ENCODE measurements at regions not wholly inside any gene's neighbourhood (a gene's known extent, or its start where the extent isn't known, plus 50 kb on each side); places are given as distances from the start of the nearest gene placed in this dataset.

- no peak for DNase-seq (ENCODE audit: low read depth)
These were observed 395.3 kb upstream of the SULF2 start for GRCh38 chr20:48180618-48181017.

GRCh38 chr20:48180024-48180423 lies 394.7 kb upstream of the SULF2 start:
- DNase-seq (ENCODE audit: low read depth): peak; percentile 12

DNA sequence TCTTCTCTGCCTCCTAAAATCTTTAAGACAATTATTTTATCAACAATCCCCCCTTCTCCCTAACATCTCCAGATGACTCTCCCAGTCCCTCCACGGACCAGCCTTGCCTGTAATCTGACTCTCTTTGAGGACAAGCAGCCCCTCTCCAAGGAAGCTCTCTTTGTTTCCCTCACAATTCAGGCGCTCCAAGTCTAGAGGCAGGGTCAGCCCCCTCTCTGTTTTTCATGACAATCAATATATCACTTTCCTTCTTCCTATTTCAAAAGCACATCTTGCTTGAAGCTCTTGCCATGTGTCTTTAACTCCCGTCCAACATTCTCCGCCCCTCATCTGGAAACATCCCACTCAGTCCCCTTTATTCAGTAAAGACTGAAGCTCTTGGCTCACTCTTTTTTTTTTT lies 393.4 kb upstream of the SULF2 start:
- no peak for DNase-seq (ENCODE audit: low read depth)

GRCh38 chr20:48177058-48177457 lies 391.8 kb upstream of the SULF2 start:
- DNase-seq (ENCODE audit: low read depth): no peak

DNA sequence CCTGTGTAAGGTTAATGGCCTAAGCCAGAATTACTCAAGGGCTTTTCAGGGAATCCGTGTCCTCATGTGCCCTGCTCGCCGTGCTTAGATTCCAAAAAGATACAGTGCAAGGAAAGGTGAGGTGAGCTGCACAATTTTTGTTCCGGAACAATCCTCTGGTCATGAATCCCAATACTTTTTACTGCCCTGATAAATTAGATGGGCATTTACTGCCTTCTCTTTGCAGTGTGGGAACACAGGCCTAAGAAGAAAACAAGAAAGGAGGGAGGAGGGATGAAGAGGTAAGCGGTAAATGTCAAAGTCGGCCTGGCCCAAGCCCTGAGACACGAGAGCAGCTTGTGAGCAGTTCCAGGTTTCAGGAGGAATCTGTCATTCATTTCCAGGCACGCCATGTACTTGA lies 390.9 kb upstream of the SULF2 start:
- DNase-seq (ENCODE audit: low read depth): no peak

DNA sequence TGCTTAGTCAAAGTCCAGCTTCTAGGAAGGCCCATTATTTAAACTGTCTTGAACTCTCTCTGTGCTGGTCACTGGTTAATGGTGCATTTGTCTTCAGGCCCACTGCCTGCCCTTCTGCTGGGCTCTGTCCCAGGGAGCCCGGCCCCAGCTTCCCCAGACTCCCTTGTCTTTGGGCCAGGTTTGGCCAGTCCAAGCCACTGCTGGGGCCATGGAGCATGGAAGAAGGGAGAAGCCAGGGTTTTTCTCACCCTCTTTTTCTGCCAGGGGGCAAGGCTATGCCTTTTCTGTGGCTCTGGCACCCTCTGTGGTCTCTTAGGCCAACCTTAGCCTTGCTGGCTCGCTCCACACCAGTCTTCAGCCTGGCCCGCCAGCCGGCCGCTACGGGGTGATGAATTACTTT lies 390.0 kb upstream of the SULF2 start:
- DNase-seq (ENCODE audit: low read depth): no peak

- DNase-seq (ENCODE audit: low read depth): no peak
These were observed 387.0 kb upstream of the SULF2 start for GRCh38 chr20:48172357-48172702.

- no peak for DNase-seq (ENCODE audit: low read depth)
These were observed 386.5 kb upstream of the SULF2 start for GRCh38 chr20:48171626-48172356.

DNA sequence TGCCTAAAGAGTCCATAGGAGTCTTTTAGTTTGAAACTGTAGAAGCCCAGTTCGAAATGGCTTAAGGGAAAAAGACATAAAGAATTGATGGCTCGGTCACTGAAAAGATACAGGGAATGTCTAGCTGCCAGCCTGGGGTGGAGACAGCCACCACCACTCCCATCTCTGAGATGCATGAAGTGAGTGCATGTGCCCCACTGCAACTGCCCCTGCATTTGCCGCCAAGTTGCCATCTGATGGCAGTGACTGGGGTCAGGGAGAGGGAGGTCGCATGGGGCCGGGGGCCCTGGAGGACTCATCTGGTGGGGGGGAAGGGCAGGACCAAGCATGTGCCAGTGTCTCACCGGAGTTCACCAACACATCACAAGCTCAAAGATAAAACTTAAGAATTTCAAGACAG lies 385.8 kb upstream of the SULF2 start:
- DNase-seq (ENCODE audit: low read depth): no peak

GRCh38 chr20:48170625-48171024 lies 385.3 kb upstream of the SULF2 start:
- no peak for DNase-seq (ENCODE audit: low read depth)

- DNase-seq (ENCODE audit: low read depth): no peak
These were observed 384.5 kb upstream of the SULF2 start for GRCh38 chr20:48169650-48170225.

GRCh38 chr20:48166082-48166835 lies 381.0 kb upstream of the SULF2 start:
- no peak for DNase-seq (ENCODE audit: low read depth)

DNA sequence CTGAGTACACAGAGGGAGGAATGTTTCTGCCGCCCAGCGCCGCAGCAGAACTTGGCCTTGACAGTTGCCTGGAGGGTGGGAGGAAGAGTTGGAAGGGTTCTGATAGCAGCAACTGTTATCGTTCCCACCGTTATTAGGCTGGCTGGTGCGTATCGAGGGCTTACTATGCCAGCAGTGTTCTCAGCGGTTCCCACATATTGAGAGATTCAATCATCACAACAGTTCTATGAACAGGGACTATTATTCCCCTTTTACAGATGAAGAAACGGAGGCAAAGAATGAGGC lies 380.1 kb upstream of the SULF2 start:
- no peak for DNase-seq (ENCODE audit: low read depth)

DNA sequence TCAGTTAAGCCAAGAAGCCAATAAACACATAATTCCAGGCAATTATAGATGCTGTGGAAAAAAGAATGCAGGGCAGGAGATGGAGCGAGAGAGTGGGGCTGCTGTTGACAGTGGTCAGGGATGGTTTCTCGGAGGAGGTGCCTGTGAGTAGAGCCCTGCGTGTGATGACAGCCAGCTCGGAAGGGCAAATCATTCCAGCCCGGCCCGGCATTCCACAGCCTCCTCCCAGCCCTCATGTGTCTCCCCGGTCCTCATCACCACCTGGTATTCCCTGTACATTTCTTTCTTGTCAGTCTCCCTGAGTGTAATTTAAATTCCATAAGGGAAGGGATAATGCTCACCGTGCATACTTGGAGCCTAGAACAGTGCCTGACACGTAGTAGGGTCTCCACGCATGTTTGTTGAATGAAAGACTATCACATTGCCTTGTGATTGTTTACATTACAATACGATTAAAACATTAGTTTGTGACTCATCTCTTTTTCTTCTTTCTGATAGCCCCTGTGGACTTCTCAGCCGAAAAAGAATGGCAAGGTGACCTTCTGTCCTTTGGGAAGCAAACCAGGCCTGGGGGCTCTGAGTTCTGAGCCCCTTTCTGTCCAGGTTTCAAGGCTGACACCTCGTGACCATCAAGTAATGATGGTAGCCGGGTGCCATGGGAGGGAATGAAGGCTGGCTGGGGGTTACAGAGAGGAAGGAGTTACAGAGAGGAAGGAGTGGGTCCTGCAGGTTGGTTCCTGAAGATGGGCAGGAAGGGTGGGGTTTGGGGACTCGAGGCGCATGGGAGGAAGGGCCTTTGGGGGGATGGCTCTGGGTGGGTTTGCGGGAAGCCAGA lies 379.5 kb upstream of the SULF2 start:
- no peak for DNase-seq (ENCODE audit: low read depth)

DNA sequence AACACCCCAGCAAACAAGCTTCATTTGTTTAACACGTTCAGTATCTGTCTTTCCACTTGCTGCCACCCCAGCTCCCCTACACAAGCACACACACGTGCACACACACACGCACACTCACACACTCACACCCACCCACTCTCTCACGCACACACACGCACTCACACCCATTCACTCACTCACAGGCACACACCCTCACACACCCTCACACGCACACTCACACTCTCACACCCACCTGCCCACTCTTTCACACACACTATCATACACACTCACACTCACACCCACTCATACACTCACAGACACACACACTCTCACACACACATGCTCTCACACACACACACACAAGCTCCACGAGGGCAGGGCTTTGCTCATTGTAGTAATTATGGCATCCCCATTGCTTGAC lies 378.8 kb upstream of the SULF2 start:
- no peak for DNase-seq (ENCODE audit: low read depth)

- DNase-seq (ENCODE audit: low read depth): no peak
These were observed 378.2 kb upstream of the SULF2 start for GRCh38 chr20:48163505-48163904.

DNA sequence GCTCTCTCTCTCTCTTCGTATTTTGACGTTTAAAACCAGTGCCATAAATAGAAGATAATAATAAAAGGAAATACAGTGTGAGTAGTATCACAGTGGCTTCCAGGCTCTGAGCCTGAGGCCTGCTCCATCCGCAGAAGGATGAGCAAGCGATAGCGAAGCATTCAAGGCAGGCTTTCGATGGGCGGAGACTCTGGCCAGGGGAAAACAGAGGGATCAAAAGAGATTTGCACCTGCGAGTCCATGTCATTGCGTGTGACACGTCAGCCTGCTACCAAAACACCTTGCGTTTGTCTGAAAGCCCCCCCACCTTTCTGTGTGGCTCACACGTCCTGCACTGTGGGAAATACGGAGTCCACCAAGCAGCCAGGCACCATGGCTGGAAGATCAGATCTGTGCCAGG lies 377.3 kb upstream of the SULF2 start:
- no peak for DNase-seq (ENCODE audit: low read depth)

- no peak for DNase-seq (ENCODE audit: low read depth)
These were observed 374.1 kb upstream of the SULF2 start for GRCh38 chr20:48159145-48160008.

- DNase-seq (ENCODE audit: low read depth): no peak
These were observed 372.7 kb upstream of the SULF2 start for GRCh38 chr20:48158014-48158413.

GRCh38 chr20:48156951-48157700 lies 371.8 kb upstream of the SULF2 start:
- no peak for DNase-seq (ENCODE audit: low read depth)

DNA sequence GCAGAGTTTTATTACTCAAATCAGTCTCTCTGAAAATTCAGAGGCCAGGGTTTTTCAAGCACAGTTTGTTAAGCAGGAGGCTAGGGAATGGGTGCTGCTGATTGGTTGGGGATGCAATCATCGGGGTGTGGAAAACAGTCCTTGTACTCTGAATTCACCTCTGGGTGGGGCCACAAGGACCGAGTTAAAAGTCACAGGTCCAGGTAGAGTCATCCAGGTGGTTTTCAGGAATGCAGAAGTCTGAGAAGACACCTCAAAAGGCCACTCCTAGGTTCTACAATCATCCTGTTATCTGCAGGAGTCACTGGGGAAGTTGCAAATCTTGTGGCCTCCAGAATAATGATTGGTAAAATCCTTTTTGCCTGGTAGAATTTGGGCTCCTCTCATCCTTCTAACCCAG lies 371.2 kb upstream of the SULF2 start:
- DNase-seq (ENCODE audit: low read depth): no peak
